ENCODE measurements at regions not wholly inside any gene's neighbourhood (a gene's known extent, or its start where the extent isn't known, plus 50 kb on each side); places are given as distances from the start of the nearest gene placed in this dataset.

DNA sequence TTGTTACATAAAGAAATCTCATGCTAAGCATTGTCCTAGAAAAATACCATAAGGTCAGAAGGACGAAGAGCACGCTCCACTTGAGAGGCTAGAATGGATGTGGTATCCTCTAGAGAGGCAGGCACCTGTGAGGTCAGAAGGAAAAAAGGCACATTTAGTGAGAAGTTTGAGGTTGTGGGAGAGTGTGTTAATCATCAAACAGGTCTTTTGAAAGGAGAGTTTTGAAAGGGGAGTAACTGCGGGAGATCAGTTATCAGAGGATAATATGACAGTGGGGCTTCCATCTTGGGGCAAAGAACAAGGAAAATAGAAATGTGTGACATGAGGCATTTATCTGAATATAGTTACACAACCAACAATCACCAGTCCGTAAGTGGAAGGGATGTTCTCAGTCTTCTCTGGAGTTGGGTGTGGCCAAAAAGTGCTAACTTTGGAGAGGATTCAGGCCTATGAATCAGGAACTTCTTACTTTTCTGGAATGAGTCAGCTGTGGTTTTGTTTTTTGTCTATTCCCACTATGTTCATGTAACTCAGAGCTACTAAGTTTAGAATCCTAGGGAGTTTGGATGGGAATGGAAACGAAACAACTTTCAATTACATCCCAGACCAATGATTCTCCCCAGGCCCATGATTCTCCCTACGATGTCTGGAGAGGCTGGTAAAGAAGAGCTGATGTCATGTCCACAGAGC lies 451.4 kb upstream of the ST6GAL2 start:
- TF ChIP-seq TP53 (CRISPR knock-in tag; IDR thresholded peaks at IDR 0.05) (no peak), PRRX2 (CRISPR knock-in tag; IDR thresholded peaks at IDR 0.05) (no peak), USF1 (CRISPR knock-in tag; IDR thresholded peaks at IDR 0.05) (no peak)
- TF ChIP-seq, protein P1, sequence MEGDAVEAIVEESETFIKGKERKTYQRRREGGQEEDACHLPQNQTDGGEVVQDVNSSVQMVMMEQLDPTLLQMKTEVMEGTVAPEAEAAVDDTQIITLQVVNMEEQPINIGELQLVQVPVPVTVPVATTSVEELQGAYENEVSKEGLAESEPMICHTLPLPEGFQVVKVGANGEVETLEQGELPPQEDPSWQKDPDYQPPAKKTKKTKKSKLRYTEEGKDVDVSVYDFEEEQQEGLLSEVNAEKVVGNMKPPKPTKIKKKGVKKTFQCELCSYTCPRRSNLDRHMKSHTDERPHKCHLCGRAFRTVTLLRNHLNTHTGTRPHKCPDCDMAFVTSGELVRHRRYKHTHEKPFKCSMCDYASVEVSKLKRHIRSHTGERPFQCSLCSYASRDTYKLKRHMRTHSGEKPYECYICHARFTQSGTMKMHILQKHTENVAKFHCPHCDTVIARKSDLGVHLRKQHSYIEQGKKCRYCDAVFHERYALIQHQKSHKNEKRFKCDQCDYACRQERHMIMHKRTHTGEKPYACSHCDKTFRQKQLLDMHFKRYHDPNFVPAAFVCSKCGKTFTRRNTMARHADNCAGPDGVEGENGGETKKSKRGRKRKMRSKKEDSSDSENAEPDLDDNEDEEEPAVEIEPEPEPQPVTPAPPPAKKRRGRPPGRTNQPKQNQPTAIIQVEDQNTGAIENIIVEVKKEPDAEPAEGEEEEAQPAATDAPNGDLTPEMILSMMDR (IDR thresholded peaks at IDR 0.05), result no peak
